ENCODE measurements at regions not wholly inside any gene's neighbourhood (a gene's known extent, or its start where the extent isn't known, plus 50 kb on each side); places are given as distances from the start of the nearest gene placed in this dataset.

DNA sequence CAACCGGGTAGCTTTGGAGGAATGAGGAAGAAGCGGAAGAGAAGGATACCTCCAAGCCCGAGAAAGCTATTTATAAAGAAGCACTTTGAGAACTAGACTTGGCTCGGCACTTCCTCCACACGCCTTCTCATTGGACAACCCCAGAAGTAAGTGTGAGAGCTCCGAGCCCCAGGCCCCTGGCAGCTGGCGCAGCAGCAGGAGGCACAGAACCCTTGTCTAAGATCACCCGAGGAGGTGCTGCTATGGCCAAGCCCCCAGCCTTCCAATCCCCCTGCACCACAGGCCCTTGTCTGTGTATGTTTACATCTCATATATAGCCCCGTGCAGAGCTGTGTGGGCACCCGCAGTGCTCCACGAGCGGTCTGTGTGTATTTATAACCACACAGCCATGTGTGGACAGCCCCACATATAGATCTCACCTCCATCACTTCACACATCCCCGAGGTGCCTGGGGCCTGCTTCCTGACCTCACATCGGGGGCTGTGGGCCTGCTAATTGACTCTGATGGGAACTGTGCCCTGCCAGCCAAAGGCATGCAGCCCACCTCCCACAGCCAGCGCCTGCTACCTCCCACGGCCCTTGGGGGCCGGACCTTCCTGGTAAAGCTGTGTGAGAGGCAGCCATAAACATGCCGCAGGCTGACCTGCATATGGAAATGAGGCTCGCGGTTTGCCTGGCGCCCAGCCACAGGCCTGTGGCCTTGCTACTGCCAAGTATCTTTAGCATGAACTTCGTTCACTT lies 96.1 kb downstream of the C17orf67 start:
- no peak for DNase-seq (ENCODE audit: low read depth in 1 of 2, low spot score in 1 of 2)

- no peak for DNase-seq (ENCODE audit: low read depth in 1 of 2, low spot score in 1 of 2)
These were observed 94.3 kb downstream of the C17orf67 start for GRCh38 chr17:56739376-56739775.

GRCh38 chr17:56739776-56740175 lies 93.9 kb downstream of the C17orf67 start:
- DNase-seq (ENCODE audit: low read depth in 1 of 2, low spot score in 1 of 2): no peak

- no peak for DNase-seq (ENCODE audit: low read depth in 1 of 2, low spot score in 1 of 2)
These were observed 93.2 kb downstream of the C17orf67 start for GRCh38 chr17:56740481-56740880.

Data from activated CD4-positive, alpha-beta T cell treated with anti-CD3 and anti-CD28 coated beads, Interleukin-2, amount 50 U/mL, for 24 hours (primary cell).